Nephron (organoid): ENCODE measurements at regions not wholly inside any gene's neighbourhood (a gene's known extent, or its start where the extent isn't known, plus 50 kb on each side); places are given as distances from the start of the nearest gene placed in this dataset.

Experiments used
- H3K27ac Mint-ChIP-seq, 3 experiments: 2 replicates each; pipeline ENCODE4 v1.8.0; 2020; ENCODE audit warnings: mixed read lengths in 3 of 3, mild to moderate bottlenecking in 2 of 3, moderate library complexity in 1 of 3
- H3K27me3 Mint-ChIP-seq: 2 replicates; pipeline ENCODE4 v1.8.0; 2021; ENCODE audit warnings: low read depth, mild to moderate bottlenecking, moderate library complexity, mixed read lengths
- H3K36me3 Mint-ChIP-seq: 2 replicates; pipeline ENCODE4 v1.8.0; 2020; ENCODE audit warnings: low read depth, mixed read lengths
- H3K4me1 Mint-ChIP-seq: 2 replicates; pipeline ENCODE4 v1.8.0; 2020; ENCODE audit warnings: mixed read lengths
- H3K4me3 Mint-ChIP-seq, 3 experiments: 2 replicates each; pipeline ENCODE4 v1.8.0; 2020; ENCODE audit warnings: mild to moderate bottlenecking in 3 of 3, mixed read lengths in 3 of 3, moderate library complexity in 2 of 3
- H3K9me3 Mint-ChIP-seq: 2 replicates; pipeline ENCODE4 v1.8.0; 2020; ENCODE audit warnings: mixed read lengths
- TF ChIP-seq, protein P1 (sequence below), 3 experiments: fragments of 200-600 bp; sonication (generic); IDR thresholded peaks; one replicate each; pipeline ENCODE4 v1.5.0; 2021; ENCODE audit warnings: antibody characterized with exemption in 3 of 3; ENCODE audit not compliant: unreplicated experiment in 3 of 3

DNA sequence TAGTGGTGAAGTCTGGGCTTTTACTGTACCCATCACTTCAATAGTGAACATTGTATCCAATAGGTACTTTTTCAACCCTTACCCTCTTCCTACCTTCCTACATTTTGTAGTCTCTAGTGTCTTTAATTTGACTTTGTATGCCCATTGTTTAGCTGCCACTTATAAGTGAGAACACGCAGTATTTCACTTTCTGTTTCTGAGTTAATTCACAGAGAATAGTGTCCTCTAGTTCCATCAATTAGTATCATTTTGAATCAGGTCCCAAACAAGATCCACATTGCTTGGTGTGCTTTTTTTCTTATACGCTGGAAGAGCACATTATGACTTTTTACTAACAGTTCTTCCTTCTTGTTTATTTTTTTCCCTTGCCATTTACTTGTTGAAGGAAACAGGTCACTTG lies 176.0 kb upstream of the WDFY3 start:
- Mint-ChIP-seq H3K4me1 (no peaks in the 10 kb centered on the region), H3K36me3 (no peaks in the 10 kb centered on the region), H3K4me3 (no peak overlapping the region), H3K9me3 (peaks cover 2% of the 10 kb centered on the region), H3K27me3 (peaks cover 5% of the 10 kb centered on the region), H3K27ac (no peak overlapping the region)
- TF ChIP-seq, protein P1, sequence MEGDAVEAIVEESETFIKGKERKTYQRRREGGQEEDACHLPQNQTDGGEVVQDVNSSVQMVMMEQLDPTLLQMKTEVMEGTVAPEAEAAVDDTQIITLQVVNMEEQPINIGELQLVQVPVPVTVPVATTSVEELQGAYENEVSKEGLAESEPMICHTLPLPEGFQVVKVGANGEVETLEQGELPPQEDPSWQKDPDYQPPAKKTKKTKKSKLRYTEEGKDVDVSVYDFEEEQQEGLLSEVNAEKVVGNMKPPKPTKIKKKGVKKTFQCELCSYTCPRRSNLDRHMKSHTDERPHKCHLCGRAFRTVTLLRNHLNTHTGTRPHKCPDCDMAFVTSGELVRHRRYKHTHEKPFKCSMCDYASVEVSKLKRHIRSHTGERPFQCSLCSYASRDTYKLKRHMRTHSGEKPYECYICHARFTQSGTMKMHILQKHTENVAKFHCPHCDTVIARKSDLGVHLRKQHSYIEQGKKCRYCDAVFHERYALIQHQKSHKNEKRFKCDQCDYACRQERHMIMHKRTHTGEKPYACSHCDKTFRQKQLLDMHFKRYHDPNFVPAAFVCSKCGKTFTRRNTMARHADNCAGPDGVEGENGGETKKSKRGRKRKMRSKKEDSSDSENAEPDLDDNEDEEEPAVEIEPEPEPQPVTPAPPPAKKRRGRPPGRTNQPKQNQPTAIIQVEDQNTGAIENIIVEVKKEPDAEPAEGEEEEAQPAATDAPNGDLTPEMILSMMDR (IDR thresholded peaks at IDR 0.05; ENCODE audit: unreplicated experiment in 3 of 3), result no peak

DNA sequence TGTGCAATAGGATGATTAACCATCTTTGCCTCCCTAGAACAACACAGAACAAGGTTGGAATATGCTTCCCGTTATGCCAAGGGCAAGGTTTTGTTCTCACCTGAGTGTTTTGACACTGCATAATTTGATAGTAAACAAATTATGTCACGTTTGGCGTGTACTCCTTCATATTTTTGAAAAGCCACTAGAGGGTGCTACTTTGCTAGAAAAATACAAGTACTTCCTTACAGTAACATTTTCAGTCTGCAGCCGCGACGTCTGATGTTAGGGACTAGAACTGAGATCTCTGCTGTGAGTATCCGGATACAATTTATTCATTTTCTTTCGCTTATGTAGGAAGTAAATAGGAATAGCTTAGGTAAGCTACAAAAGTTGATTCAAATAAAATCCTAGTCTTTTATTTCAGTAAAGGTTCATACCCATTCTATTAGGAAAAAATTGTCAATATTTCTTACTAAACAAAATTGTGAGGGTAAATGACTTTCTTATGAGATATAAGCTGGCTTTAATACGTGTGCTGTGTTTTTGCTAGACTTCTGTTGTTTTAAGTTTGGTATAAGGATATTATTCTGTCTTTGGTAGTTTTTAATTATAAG lies 181.1 kb upstream of the WDFY3 start:
- peak overlapping the region in 1 of 3 experiments; percentile 1 for H3K27ac Mint-ChIP-seq
- no peaks in the 10 kb centered on the region for H3K27me3 Mint-ChIP-seq

DNA sequence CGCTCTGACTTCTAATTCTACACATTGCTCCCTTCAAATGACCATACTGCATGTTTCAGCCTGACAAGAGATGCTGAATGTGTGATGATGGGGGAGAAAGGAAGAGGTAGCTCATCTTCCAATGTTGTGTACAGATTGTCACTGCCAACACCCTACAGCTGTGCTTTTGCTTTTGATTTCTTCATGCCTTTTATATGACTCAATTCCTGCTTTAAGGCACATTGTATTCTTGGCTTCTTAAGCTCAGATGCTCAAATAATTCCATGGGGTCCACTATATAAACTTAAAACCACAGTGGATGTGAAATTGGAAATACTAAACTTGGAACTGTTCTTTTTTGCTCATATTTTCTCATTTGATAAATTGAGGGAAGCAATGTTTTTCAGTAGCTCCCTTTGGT lies 183.2 kb upstream of the WDFY3 start:
- Mint-ChIP-seq H3K4me3 (no peak overlapping the region), H3K27me3 (no peaks in the 10 kb centered on the region), H3K9me3 (no peaks in the 10 kb centered on the region), H3K36me3 (no peaks in the 10 kb centered on the region), H3K27ac (peak overlapping the region in 1 of 3 experiments; percentile 18), H3K4me1 (peaks cover 35% of the 10 kb centered on the region)
- TF ChIP-seq, protein P1 (IDR thresholded peaks at IDR 0.05; ENCODE audit: unreplicated experiment in 3 of 3), result no peak

More for the DNA sequence above, 181.1 kb upstream of the WDFY3 start:
- Mint-ChIP-seq H3K4me1 (peaks cover 26% of the 10 kb centered on the region), H3K9me3 (no peaks in the 10 kb centered on the region), H3K36me3 (no peaks in the 10 kb centered on the region), H3K4me3 (no peak overlapping the region)
- TF ChIP-seq, protein P1 (IDR thresholded peaks at IDR 0.05; ENCODE audit: unreplicated experiment in 3 of 3), result peak; percentile 63 to 77 (median 77)

DNA sequence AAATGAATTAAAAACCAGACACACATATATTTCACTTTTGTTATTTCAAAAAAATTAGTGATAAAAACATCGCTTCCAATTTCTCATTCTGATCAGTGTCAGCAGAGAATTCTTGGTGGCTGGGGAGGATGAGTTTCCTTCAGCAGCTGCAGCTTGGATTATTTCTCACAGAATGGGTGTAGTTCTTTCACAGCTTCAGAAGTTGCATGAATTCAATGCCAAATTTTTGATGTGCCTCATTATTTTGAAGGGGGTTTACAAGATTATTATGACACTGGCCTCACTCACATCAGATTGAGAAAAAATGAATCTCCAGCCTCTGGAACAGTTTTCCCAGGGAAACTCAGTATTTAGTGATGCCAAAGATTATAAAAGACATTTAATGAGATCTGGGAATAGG lies 184.9 kb upstream of the WDFY3 start:
- Mint-ChIP-seq H3K27ac (no peak overlapping the region), H3K27me3 (no peaks in the 10 kb centered on the region), H3K9me3 (no peaks in the 10 kb centered on the region), H3K36me3 (no peaks in the 10 kb centered on the region), H3K4me3 (no peak overlapping the region), H3K4me1 (peaks cover 35% of the 10 kb centered on the region)
- TF ChIP-seq, protein P1 (IDR thresholded peaks at IDR 0.05; ENCODE audit: unreplicated experiment in 3 of 3), result no peak

DNA sequence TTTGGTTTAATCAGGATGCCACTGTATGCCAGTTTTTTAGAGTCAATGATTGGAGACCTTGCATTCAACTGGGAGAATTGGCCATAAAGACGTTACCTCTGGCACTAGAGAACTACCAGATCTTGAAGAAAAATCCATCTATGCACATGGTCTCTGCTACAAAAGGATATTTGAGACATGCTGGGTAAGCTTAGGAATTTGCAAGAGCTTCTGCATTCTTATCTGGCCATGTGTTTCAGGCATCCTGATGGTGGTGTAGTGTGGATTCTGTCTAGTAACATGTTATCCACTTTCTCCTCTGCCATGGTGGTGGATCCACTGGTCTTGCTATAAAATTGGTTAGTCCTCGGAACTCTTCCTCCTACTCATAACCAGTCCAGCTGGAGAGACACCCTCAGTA lies 185.3 kb upstream of the WDFY3 start:
- TF ChIP-seq, protein P1 (IDR thresholded peaks at IDR 0.05; ENCODE audit: unreplicated experiment in 3 of 3), result no peak
- H3K36me3 Mint-ChIP-seq, result no peaks in the 10 kb centered on the region
- no peaks in the 10 kb centered on the region for H3K27me3 Mint-ChIP-seq
- peaks cover 35% of the 10 kb centered on the region for H3K4me1 Mint-ChIP-seq
- no peak overlapping the region for H3K27ac Mint-ChIP-seq
- H3K9me3 Mint-ChIP-seq, result no peaks in the 10 kb centered on the region
- no peak overlapping the region for H3K4me3 Mint-ChIP-seq

DNA sequence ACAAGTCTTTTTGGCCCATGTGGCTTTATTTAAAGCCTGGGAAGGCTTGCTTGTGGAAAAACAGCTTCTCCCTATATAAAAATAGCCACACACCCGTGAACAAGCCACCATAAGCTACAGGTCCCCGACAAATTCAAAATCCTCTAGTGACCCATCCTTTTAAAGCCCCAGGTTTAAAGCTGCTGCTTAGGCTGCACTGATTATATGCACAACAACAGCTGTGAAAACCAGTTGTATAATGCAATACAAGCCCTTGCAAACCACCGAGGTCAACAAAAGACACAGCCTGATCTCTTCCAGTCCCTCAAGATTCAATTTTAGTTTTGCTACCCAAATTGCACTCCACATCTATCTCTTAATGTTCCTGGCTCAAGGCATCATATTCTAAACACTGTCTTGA lies 186.0 kb upstream of the WDFY3 start:
- TF ChIP-seq, protein P1 (IDR thresholded peaks at IDR 0.05; ENCODE audit: unreplicated experiment in 3 of 3), result no peak
- no peaks in the 10 kb centered on the region for H3K9me3 Mint-ChIP-seq
- no peak overlapping the region for H3K27ac Mint-ChIP-seq
- no peak overlapping the region for H3K4me3 Mint-ChIP-seq
- H3K27me3 Mint-ChIP-seq, result no peaks in the 10 kb centered on the region
- H3K4me1 Mint-ChIP-seq, result peaks cover 35% of the 10 kb centered on the region
- H3K36me3 Mint-ChIP-seq, result no peaks in the 10 kb centered on the region
